GM19035 (cell line): ENCODE measurements at regions not wholly inside any gene's neighbourhood (a gene's known extent, or its start where the extent isn't known, plus 50 kb on each side); places are given as distances from the start of the nearest gene placed in this dataset.

Experiments used
- ATAC-seq: cut with Tn5 transposase; IDR thresholded peaks from one replicate; pipeline ENCODE4 v1.9.1; 2021; ENCODE audit not compliant: unreplicated experiment

DNA sequence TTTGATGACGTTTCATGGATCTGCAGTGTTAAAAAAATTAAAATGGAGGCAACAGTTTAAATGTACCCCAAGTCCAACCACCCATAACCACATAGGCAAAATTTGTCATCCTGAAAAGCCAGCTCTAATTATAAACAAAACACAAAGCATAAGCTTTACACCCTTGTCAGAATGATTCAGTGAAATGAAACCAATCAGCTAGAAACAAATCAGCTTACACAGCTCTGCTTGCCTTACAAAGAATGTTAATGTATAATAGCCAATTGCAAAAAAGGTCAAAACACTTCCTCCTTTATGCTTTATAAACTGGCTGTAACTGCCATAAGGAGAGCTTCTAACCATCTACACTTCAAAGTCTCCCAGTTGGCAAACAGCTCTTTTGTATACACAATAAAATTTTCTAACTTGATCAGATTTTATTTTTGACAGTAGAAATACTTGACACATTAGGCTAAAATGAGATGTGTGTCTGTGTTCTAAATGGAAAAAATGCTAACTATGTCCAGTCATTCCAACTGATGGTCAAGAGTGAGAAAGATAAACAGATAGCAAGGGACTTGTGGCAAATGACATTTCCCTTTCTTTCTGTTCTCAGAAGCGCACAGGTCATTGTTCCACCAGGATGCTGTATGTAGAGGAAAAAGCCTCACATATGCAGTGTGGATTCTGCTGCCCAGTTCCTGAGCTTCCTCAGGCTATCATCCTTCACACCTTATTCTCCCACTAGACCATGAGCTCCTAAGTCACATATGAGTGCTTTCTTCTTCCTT, 344.3 kb upstream of the ID4 start:
- ATAC-seq: no peak

DNA sequence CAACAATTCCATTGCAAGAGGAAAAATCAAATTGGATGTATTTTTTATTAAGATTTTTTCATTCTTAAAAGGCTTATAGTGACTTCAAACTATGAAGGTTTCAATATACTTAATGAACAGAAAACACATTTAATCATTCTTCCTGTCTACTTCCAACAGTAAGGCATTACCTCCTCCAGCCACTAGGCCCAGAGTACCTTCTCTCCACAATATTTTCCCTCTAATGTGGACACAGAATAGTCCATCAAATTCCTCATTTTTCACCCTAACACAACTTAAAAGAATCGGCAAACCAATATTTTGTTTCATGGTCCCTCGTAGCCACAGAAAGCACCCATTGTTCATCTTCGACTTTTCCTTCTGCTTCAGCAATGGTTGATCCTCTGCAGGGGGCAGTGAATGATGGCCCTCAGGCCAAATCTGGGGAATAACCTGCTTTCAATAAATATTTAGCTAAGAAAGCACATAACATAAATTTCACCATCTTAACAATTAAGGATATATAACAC, 335.4 kb upstream of the ID4 start:
- ATAC-seq: no peak

DNA sequence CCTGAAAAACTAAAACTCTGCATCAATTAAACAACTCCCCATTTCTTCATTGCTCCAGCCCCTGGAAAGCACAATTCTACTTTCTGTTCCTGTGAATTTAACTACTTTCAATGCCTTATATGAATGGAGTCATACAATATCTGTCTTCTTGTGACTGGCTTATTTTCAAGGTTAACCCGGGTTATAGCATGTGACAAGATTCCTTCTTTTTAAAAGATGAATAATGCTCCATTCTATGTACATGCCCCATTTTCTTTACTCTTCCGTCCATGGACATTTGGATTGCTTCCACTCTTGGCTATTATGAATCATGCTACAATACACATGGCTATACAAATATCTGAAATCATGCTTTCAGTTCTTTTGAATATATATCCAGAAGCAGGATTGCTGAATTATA, 334.9 kb upstream of the ID4 start:
- ATAC-seq: no peak

DNA sequence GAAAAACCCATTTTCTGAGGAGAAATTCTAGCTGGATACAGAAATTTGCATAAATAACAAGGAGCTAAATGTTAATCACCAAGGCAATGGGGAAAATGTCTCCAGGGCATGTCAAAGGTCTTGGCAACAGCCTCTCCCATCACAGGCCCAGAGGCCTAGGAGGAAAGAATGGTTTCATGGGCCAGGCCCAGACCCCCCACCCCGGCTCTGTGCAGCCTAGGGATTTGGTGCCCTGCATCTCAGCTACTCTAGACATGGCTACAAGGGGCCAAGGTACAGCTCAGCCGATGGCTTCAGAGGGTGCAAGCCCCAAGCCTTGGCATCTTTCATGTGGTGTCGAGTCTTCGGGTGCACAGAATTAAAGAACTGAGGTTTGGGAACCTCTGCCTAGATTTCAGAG, 321.2 kb upstream of the ID4 start:
- ATAC-seq: no peak

DNA sequence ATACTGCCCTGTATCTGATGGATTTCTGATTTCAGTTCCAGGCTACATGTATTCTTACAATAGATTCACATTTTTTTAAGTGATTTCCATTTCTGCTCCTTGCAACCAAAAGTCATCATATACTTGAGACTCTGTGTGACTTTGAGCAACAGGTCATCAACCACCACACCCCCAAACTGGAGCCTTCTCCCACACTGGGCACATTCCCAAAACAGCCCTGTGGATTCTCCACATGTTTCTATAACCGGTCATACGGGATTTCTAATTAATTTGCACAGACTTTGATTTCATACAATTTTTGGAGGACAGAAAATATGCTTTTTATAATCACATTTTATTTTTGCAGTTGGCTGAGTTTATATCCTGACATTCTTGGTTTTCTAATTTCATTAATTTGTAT, 317.2 kb upstream of the ID4 start:
- no peak for ATAC-seq

DNA sequence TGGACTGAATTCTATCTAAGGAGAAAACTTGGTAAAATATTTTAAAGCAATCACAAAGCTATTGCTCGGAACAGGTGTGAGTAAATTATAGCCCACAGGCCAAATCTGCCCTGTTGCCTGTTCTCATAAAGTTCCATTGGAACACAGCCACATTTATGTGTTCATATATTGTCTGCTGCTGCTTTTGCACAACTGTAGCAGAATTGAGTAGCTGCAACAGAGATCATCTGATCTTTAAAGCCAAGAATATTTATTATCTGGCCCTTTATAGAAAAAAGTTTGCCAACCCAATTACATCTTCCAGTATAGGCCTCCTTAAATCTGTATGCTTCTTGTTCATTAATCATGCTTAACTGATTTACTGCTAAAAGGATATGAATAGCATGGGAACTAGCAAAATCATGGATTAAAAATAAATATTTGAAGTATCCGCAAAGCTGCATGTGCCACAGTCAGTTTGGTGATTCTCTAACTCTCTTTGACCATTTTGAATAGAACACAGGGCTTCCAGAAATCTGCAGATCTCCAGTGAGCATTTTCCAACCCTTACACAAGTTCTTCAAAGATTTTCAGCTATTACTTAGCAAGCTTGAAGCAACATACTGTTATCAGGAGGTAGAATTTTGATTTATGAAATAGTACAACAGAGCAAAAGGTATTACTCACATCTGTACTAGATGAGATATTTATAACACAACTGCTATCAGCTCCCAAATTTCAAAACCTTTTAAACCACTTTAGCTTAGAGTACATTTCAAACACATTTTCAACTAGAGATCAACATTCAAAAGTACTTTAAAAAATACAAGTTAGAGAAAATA, 312.6 kb upstream of the ID4 start:
- no peak for ATAC-seq

DNA sequence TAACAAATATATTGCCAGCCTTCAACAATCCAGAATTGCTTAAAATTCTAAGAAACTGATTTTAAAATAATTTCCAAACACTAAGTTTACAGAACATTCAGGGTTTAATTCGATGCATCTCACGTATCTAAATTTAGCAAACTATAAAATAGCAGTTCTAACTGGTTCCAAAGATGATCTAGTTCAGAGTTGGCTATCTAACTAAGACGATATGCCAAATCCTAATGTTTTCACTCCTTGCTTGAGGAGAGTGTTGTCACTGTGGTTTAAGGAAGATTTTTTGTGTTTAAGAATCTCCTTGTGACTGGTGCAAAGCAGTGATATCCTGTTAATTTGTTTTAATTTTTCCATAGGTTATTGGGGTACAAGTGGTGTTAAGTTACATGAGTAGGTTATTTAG, 311.5 kb upstream of the ID4 start:
- no peak for ATAC-seq

DNA sequence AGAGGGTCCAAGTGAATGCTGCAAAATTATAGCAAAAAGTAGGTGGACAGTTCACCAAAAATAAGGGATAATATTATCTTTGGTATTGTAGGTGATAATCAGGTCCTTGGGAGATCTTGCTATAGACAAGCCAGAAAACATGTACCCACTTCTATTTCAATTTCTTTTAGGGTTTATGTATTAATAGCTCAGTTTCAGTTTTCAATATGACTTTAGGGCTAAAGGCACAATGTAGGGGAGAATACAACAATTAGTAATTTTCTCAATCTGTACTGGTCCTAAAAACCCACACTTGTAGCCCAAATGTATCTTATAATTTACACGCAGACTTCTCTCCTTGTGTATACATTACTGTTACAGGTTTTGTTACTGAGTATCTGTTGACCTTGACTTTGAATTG, 307.0 kb upstream of the ID4 start:
- ATAC-seq: no peak

DNA sequence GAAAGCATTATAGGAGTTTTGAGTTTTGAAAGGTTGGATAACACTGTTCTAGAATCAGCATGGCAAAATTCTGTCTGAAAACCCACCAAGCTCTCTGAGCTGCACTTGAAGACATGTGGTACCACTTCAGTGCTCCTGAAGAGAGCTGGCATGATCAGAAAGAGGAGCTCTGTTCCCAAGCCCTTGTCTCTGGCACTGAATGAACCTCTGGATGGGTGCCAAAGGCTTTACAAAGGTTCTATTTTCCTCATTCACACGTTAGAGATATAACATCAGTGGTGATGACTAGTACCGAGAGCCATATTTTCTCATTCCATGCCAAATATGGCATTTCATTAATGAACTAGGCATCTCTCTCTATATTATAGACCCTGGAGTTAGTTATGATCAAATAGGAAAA, 301.8 kb upstream of the ID4 start:
- no peak for ATAC-seq

DNA sequence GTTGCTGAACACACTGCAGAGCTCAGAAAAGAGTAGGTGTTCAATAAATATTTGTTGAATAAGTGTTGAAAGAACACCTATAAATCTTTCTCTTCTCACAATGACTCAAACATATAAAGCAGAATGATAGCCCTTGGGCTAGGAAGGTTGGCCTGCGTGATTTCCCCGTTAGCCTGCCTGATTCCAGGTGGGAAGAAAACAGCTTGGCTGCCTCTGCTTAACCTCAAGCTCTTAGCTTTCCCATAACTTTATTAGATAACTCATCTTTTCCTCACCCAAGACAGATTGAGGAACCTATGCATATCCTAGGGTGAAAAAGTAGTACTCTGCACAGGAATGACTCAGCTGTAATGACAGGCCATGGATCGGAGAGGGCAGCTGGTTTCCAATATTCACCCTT, 300.3 kb upstream of the ID4 start:
- no peak for ATAC-seq

DNA sequence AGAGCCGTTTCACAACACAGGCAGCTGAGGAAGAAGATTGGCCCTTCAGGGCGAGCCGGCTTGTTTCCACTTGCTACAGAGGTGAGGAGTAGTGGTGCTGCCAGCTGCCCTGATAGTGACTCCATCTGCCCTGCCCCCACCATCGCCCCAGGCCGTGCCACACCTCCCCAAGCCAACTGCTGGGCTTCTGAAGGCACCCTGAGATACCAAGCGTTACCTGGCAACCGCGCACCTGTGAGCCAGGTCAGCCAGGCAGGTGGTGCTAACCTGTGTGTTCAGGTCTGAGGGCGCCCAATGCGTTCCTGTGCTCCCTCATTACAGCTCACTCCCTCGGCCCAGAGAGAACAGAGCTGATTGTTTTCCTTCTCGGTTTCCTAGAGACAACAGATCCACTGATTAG, 299.1 kb upstream of the ID4 start:
- ATAC-seq: no peak

DNA sequence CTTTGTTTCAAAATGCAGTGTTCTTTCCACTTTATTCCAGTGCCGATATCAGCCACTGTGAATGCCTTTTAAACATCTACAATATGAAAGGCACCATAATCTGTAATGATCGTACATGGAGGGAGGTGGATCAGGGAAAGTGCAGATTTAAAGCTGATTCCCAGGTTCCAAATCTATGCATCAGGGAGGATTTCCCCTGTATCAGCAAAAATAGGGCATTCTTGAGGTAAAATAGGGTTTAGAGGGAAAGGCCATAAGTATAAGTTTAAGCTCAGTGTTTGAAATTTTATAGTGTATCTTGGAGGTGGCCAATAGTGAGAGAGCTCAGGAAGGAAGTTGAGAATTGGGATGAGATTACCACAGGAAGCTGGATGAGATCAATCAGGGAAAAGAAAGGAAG, 289.7 kb upstream of the ID4 start:
- ATAC-seq: no peak

DNA sequence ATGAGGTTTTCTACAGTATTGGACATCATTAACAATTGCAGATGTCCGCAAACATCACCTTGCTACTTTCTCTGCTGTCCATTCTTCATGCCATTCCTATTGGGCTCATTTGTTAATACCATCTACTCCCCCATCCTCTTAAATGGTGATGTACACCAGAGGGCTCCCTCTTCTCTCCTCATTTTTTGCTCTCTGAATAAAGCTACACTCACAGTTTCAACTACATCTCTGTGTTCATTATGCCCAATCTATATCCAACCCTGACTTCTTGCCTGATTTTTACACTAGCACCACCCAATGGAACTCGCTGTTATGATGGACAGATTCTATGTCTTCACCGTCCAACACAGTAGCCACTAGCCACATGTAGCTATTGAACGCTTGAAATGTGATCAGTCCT, 288.1 kb upstream of the ID4 start:
- no peak for ATAC-seq

DNA sequence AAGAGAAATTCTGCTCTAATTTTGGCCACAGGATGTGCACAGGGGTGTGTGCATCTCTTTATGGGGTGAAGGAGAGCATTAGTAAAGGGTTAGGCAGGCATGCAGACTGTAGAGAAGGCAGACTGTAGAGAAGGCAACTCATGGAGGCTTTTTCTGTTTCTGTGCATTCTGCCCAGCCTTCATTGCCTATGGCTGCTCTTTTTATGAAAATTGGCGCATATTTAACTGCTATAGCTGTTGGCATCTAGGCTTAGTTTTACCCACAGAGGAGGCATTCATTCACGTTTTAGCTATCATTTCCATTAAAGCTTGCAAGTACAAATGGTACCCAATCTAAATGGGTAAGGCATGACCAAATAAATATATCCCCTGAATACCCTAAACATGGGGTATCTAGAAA, 286.8 kb upstream of the ID4 start:
- ATAC-seq: no peak

DNA sequence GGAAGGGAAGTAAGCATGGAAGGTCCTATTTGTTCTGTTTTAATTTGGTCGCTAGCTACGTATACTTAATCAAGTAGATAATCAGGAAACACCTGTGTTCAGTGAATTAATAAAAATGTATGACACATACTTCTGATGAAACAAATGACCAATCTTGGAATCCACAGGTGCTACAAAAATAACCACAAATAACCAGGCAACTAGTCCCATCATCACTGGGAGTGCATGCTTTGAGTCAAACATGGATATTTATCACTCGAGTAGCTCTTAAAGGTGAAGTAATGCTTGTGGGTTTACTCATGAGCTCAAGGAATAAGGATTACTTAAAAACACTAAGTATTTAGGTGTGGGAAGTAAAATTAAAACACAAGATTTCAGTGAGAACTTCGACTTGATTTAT, 285.6 kb upstream of the ID4 start:
- ATAC-seq: no peak

DNA sequence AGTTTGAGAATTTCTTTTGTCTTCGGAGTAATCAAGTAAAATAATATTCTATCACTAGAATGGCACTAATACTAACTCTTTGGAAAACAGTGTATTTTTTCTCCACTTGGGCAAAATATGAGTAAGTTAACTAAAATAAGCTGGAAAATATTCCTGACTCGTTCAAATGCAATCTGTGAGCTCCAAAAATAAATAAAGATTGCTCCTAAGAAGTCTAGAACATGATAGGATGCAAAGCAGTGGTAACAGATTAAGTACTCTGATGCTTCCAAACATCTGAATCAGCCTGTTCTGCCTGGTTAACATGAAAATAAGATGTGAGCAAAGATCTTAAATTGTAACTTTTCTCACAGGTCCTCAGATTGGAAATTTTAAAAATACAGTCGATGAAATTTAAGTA, 285.1 kb upstream of the ID4 start:
- ATAC-seq: no peak

DNA sequence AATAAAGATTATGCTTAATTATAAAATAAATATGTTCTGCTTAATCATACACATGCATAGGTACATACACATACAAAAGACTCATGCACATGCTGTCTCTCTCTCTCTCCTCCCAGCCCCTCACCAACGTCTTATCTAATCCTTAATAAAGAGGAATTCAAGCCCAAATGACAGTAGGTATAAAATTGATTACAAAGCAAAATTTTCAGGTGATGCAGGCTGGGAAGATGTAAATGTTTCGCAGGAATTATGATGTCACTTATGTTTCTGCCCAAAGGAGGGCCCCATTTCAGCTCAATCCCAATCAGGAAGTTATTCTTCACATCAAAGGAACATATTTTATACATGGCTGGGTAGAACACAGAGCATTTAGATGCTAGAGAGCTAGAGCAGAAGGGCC, 284.6 kb upstream of the ID4 start:
- no peak for ATAC-seq

DNA sequence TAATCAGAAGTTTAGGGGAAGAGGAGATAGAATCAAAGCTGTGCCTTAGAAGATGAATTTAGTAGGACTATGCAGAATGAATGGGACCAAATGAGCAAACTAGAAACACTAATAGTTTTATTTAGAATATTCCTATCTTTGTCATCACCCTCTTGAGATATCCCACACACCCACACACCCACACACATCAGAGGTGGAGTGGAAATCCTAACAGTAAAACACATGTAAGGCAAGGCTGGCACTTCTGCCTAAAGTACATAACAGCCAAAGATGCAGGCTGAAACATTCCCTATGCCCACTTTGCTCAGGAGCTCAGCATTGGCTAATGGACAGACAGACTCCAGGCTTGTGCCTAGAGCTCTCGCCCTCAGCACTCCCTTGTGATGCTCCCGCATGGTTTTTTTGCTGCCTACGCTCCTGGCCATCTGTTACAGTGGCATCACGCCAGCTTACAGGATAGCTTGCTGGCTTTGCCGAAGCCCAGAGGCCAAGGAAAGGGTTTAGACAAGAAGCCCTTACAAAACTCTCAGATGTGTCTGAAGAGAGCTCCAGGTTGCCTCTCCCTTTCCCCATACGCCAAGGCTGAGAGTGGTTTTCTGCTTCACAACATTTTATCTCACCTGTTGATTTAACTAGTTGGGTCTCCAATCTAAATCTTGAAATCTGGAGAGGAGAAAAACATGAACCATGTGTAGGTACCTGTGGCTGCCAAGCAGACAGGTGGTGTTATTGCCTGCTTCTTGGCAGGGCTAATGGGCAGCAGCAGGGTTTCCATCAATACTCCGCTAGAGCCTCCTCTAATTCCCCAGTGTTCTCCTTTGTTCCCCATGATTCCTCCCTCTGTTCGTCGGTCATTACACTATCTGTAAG, 282.6 kb upstream of the ID4 start:
- ATAC-seq: no peak

DNA sequence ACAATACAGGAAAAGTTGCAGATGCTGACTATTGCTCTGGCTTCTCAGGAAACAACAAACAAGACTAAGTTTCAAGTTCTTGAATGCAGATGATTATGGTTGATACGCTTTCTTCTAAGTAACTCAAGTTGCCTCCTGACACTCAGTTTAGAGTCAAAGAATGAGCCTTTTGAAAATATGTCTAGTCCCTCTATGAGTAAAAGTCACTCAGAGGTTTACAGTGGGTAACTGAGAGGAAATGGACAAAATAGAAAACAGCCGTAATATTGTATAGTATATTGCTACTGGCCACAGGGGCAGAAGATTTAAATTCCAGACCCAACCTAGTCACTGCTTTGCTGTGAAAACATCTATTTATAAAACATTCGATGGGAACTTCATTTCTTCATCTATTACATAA, 280.0 kb upstream of the ID4 start:
- ATAC-seq: no peak

DNA sequence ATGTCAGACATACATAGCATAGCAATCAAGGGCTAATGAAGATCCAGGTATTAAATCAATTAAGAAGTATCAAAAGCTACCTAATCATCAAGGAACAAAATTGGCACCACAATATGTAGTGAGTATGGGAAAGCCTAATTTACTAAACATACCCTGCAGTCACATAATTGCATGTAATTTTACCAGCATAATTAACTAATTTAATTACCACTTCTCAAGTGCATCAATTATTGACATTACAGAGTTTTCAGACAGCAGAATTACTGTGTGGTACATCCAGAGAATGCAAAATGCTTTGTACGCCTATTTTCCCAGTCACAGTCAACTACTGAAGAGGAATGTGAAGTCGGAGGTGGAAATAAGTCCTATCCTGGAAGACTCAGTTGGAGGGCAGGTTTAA, 279.0 kb upstream of the ID4 start:
- ATAC-seq: no peak

DNA sequence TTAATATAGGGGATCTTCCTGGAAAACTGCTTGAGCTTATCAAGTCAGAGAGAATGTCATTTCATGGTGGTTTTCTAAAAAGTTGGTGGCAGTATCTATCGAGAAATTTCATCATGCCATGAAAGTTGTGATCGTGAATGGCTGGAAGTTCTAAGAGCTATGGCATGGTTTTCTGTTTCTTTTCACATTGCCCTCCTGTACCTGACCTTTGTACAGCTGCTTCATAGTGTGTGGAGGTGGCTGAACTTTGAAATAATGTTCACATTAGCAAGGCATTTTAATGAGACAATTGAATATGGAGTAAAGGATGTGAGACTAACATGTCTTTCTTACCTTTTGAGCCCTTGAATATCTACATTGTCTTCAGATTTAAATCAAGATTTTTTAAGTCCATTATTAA, 278.2 kb upstream of the ID4 start:
- no peak for ATAC-seq

DNA sequence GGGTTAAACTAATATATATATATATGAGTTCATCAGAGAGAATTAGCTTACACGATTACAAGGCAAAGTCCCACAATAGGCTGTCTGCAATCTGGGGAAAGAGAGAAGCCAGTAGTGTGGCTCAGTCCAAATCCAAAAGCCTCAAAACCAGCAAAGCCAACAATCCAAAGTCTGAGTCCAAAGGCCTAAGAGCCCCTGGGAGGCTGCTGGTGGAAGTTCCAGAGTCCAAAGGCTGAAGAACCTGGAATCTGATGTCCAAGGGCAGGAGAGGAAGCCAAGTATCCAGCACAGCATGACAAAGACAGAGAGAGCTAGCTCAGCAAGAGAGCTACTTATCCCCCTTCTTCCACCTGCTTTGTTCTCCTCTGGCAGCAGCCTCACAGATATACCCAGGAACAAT, 274.7 kb upstream of the ID4 start:
- no peak for ATAC-seq
